ENCODE measurements at regions not wholly inside any gene's neighbourhood (a gene's known extent, or its start where the extent isn't known, plus 50 kb on each side); places are given as distances from the start of the nearest gene placed in this dataset.

GRCh38 chr14:100989924-100990323 is 86.4 kb upstream of the RTL1 start:
- H3K36me3 ChIP-seq (ENCODE audit: insufficient read depth, low read length): no peaks in the 10 kb centered on the region
- H3K9ac ChIP-seq (ENCODE audit: low read length): no peak overlapping the region
- H3K4me3 ChIP-seq (ENCODE audit: low read length): no peak overlapping the region
- no peaks in the 10 kb centered on the region for H3K79me2 ChIP-seq (replicated peaks; ENCODE audit: insufficient read depth, low read length)
- no peaks in the 10 kb centered on the region for H3F3A ChIP-seq (ENCODE audit: insufficient read depth, low read length, poor library complexity, severe bottlenecking)
- TF ChIP-seq EZH2 (IDR thresholded peaks at IDR 0.05; ENCODE audit: borderline replicate concordance, insufficient read depth, low read length, poor library complexity, severe bottlenecking) (no peak), SMC3 (conservative IDR thresholded peaks at IDR 0.05; ENCODE audit: poor library complexity) (no peak), CTCF (IDR thresholded peaks at IDR 0.05; ENCODE audit: poor library complexity, severe bottlenecking) (no peak), RAD21 (conservative IDR thresholded peaks at IDR 0.05) (no peak), REST (IDR thresholded peaks at IDR 0.05; ENCODE audit: borderline replicate concordance) (no peak), EP300 (conservative IDR thresholded peaks at IDR 0.05; ENCODE audit: poor library complexity, severe bottlenecking) (no peak), POLR2AphosphoS5 (IDR thresholded peaks at IDR 0.05) (no peak), MXI1 (conservative IDR thresholded peaks at IDR 0.05; ENCODE audit: poor library complexity, severe bottlenecking) (no peak), TAF1 (IDR thresholded peaks at IDR 0.05; ENCODE audit: low read depth) (no peak)
- H3K9me3 ChIP-seq (ENCODE audit: low read length): no peaks in the 10 kb centered on the region
- H3K27ac ChIP-seq (ENCODE audit: low read length): no peak overlapping the region
- H3K4me2 ChIP-seq (ENCODE audit: low read length): no peak overlapping the region
- H3K27me3 ChIP-seq (ENCODE audit: insufficient read depth, low read depth, low read length): no peaks in the 10 kb centered on the region
- H2AFZ ChIP-seq (ENCODE audit: low read depth, low read length): no peak overlapping the region
- H4K20me1 ChIP-seq (ENCODE audit: insufficient read depth): no peaks in the 10 kb centered on the region
- no peaks in the 10 kb centered on the region for H3K9me2 ChIP-seq (ENCODE audit: insufficient read depth, low read length)

- H3K9me3 ChIP-seq (ENCODE audit: low read length): no peaks in the 10 kb centered on the region
- no peaks in the 10 kb centered on the region for H3K9me2 ChIP-seq (ENCODE audit: insufficient read depth, low read length)
- no peaks in the 10 kb centered on the region for H3K36me3 ChIP-seq (ENCODE audit: insufficient read depth, low read length)
- H2AFZ ChIP-seq (ENCODE audit: low read depth, low read length): no peak overlapping the region
- no peak overlapping the region for H3K4me2 ChIP-seq (ENCODE audit: low read length)
- H3K27me3 ChIP-seq (ENCODE audit: insufficient read depth, low read depth, low read length): no peaks in the 10 kb centered on the region
- H3K79me2 ChIP-seq (replicated peaks; ENCODE audit: insufficient read depth, low read length): no peaks in the 10 kb centered on the region
- H3K9ac ChIP-seq (ENCODE audit: low read length): no peak overlapping the region
- no peaks in the 10 kb centered on the region for H4K20me1 ChIP-seq (ENCODE audit: insufficient read depth)
- TF ChIP-seq SMC3 (conservative IDR thresholded peaks at IDR 0.05; ENCODE audit: poor library complexity) (no peak), POLR2AphosphoS5 (IDR thresholded peaks at IDR 0.05) (no peak), CTCF (IDR thresholded peaks at IDR 0.05; ENCODE audit: poor library complexity, severe bottlenecking) (no peak), EP300 (conservative IDR thresholded peaks at IDR 0.05; ENCODE audit: poor library complexity, severe bottlenecking) (no peak), RAD21 (conservative IDR thresholded peaks at IDR 0.05) (no peak)
- no peak overlapping the region for H3K27ac ChIP-seq (ENCODE audit: low read length)
- H3K4me3 ChIP-seq (ENCODE audit: low read length): no peak overlapping the region
- no peaks in the 10 kb centered on the region for H3F3A ChIP-seq (ENCODE audit: insufficient read depth, low read length, poor library complexity, severe bottlenecking)
These were observed 90.6 kb upstream of the RTL1 start for GRCh38 chr14:100994082-100994481.

Measured in neural cell (in vitro differentiated cells).